IMR-90 (cell line): ENCODE measurements at regions not wholly inside any gene's neighbourhood (a gene's known extent, or its start where the extent isn't known, plus 50 kb on each side); places are given as distances from the start of the nearest gene placed in this dataset.

Experiments used
- ATAC-seq: fragments of 200-7000 bp; cut with Tn5 transposase; 2 replicates; pipeline ENCODE4 v1.9.1; 2020; ENCODE audit warnings: low read depth, mild to moderate bottlenecking, moderate library complexity
- BruUV-seq: library from RNA; stranded (reverse); fragments of 400-500 nt; replicated peaks from 2 replicates; lab custom pipeline; 2021; lab: Mats Ljungman, UMichigan
- CTCF ChIA-PET: fragments of 300-600 bp; formaldehyde crosslinking; extraction: SDS; loops from one replicate; lab custom pipeline; 2021; ENCODE audit warnings: antibody characterized with exemption; lab: Yijun Ruan, JAX
- POLR2A ChIA-PET: fragments of 300-600 bp; sonication (Branson Sonifier 250); formaldehyde crosslinking; loops from one replicate; lab custom pipeline; 2022; ENCODE audit warnings: antibody characterized with exemption; ENCODE audit not compliant: unreplicated experiment; lab: Charles Lee
- DNase-seq: peaks from one replicate; pipeline ENCODE4 v3.0.0; 2013
- H2AFZ ChIP-seq: replicated peaks from 2 replicates; pipeline ENCODE3; 2013; ENCODE audit warnings: low read length, mild to moderate bottlenecking; ENCODE audit not compliant: poor library complexity
- H2AK5ac ChIP-seq: 2 replicates; pipeline ENCODE4 v1.6.1; 2013; ENCODE audit warnings: low read depth, low read length, inconsistent platforms
- H2AK9ac ChIP-seq: replicated peaks from 2 replicates; pipeline ENCODE3; 2013; ENCODE audit warnings: mild to moderate bottlenecking, low read depth, low read length, moderate library complexity; ENCODE audit not compliant: poor library complexity
- H2BK120ac ChIP-seq: 2 replicates; pipeline ENCODE4 v1.6.1; 2013; ENCODE audit warnings: low read depth, low read length, inconsistent platforms
- H2BK15ac ChIP-seq: 3 replicates; pipeline ENCODE4 v1.6.1; 2013; ENCODE audit warnings: low read depth, low read length, inconsistent platforms
- H2BK20ac ChIP-seq: 2 replicates; pipeline ENCODE4 v1.6.1; 2013; ENCODE audit warnings: low read depth, mild to moderate bottlenecking, inconsistent platforms, low read length, moderate library complexity
- H2BK5ac ChIP-seq: 2 replicates; pipeline ENCODE4 v1.6.1; 2013; ENCODE audit warnings: mild to moderate bottlenecking, low read depth, low read length, inconsistent platforms; ENCODE audit not compliant: poor library complexity, severe bottlenecking
- H3K14ac ChIP-seq: replicated peaks from 2 replicates; pipeline ENCODE4 v1.6.1; 2013; ENCODE audit warnings: low read depth, low read length, inconsistent platforms
- H3K18ac ChIP-seq: 2 replicates; pipeline ENCODE4 v1.6.1; 2013; ENCODE audit warnings: low read depth, low read length, control low read depth
- H3K23ac ChIP-seq: 2 replicates; pipeline ENCODE4 v1.6.1; 2013; ENCODE audit warnings: low read depth, low read length, inconsistent platforms
- H3K27ac ChIP-seq: 2 replicates; pipeline ENCODE4 v1.5.1; 2013; ENCODE audit warnings: mild to moderate bottlenecking, control low read depth, low read length; ENCODE audit not compliant: insufficient read depth
- H3K27me3 ChIP-seq: 2 replicates; pipeline ENCODE4 v1.6.1; 2013; ENCODE audit warnings: low read length; ENCODE audit not compliant: control insufficient read depth, insufficient read depth
- H3K36me3 ChIP-seq: 2 replicates; pipeline ENCODE4 v1.6.1; 2013; ENCODE audit warnings: low read length, mixed read lengths; ENCODE audit not compliant: control insufficient read depth, insufficient read depth
- H3K4ac ChIP-seq: 2 replicates; pipeline ENCODE4 v1.6.1; 2013; ENCODE audit warnings: low read depth, low read length, inconsistent platforms
- H3K4me1 ChIP-seq: 2 replicates; pipeline ENCODE4 v1.6.1; 2013; ENCODE audit warnings: low read length, mixed read lengths; ENCODE audit not compliant: control insufficient read depth, insufficient read depth
- H3K4me2 ChIP-seq: 2 replicates; pipeline ENCODE4 v1.6.1; 2013; ENCODE audit warnings: low read depth, mild to moderate bottlenecking, control low read depth, low read length, moderate library complexity
- H3K4me3 ChIP-seq: 2 replicates; pipeline ENCODE4 v1.5.1; 2013; ENCODE audit warnings: low read depth, mild to moderate bottlenecking, control low read depth, low read length, moderate library complexity; ENCODE audit not compliant: insufficient read depth
- H3K56ac ChIP-seq: 2 replicates; pipeline ENCODE4 v1.6.1; 2013; ENCODE audit warnings: low read length, inconsistent platforms; ENCODE audit not compliant: insufficient read depth; ENCODE audit errors: extremely low read depth
- H3K79me1 ChIP-seq, 2 experiments: 2 replicates each; pipeline ENCODE4 v1.6.1; 2013; ENCODE audit warnings: low read length in 2 of 2, inconsistent platforms in 1 of 2, low read depth in 1 of 2
- H3K9ac ChIP-seq: 2 replicates; pipeline ENCODE4 v1.6.1; 2013; ENCODE audit warnings: low read depth, low read length, control low read depth
- H3K9me1 ChIP-seq: 2 replicates; pipeline ENCODE4 v1.6.1; 2013; ENCODE audit warnings: low read length, inconsistent platforms; ENCODE audit not compliant: insufficient read depth
- H3K9me3 ChIP-seq: 2 replicates; pipeline ENCODE4 v1.6.1; 2013; ENCODE audit warnings: low read length; ENCODE audit not compliant: control insufficient read depth, insufficient read depth
- H4K20me1 ChIP-seq: 2 replicates; pipeline ENCODE4 v1.6.1; 2013; ENCODE audit warnings: low read length, inconsistent platforms; ENCODE audit not compliant: insufficient read depth
- H4K5ac ChIP-seq: 2 replicates; pipeline ENCODE4 v1.6.1; 2013; ENCODE audit warnings: mild to moderate bottlenecking, low read depth, low read length, control low read depth
- H4K8ac ChIP-seq, 2 experiments: 2 replicates each; pipeline ENCODE4 v1.6.1; 2013; ENCODE audit warnings: low read depth in 2 of 2, low read length in 2 of 2, control low read depth in 1 of 2, inconsistent platforms in 1 of 2
- H4K91ac ChIP-seq: 2 replicates; pipeline ENCODE4 v1.6.1; 2013; ENCODE audit warnings: low read depth, low read length, inconsistent platforms; ENCODE audit not compliant: insufficient read depth
- BHLHE40 ChIP-seq: fragments of 150-350 bp; IDR thresholded peaks from 2 replicates; pipeline ENCODE4 v1.6.1; 2016; ENCODE audit warnings: mild to moderate bottlenecking, low read depth, low read length
- CEBPB ChIP-seq: IDR thresholded peaks from 2 replicates; pipeline ENCODE4 v1.6.1; 2012; ENCODE audit warnings: low read depth, low read length, improper control_type of control experiment
- CHD1 ChIP-seq: IDR thresholded peaks from 2 replicates; pipeline ENCODE4 v1.6.1; 2012; ENCODE audit warnings: low read depth, low read length, improper control_type of control experiment
- FOS ChIP-seq: fragments of 150-350 bp; IDR thresholded peaks from 2 replicates; pipeline ENCODE4 v1.6.1; 2016; ENCODE audit warnings: low read depth, low read length
- MAFK ChIP-seq: IDR thresholded peaks from 2 replicates; pipeline ENCODE4 v1.6.1; 2012; ENCODE audit warnings: low read depth, low read length, improper control_type of control experiment
- MAZ ChIP-seq: IDR thresholded peaks from 2 replicates; pipeline ENCODE4 v1.6.1; 2012; ENCODE audit warnings: low read depth, mild to moderate bottlenecking, low read length, improper control_type of control experiment, moderate library complexity, borderline replicate concordance
- MXI1 ChIP-seq: IDR thresholded peaks from 2 replicates; pipeline ENCODE4 v1.6.1; 2012; ENCODE audit warnings: low read depth, mild to moderate bottlenecking, low read length, moderate library complexity, borderline replicate concordance
- NFE2L2 ChIP-seq: fragments of 150-350 bp; IDR thresholded peaks from 2 replicates; pipeline ENCODE4 v1.6.1; 2016; ENCODE audit warnings: low read depth, mild to moderate bottlenecking, low read length
- POLR2A ChIP-seq: IDR thresholded peaks from 2 replicates; pipeline ENCODE4 v1.6.1; 2012; ENCODE audit warnings: mild to moderate bottlenecking, low read depth, low read length
- RAD21 ChIP-seq: IDR thresholded peaks from 2 replicates; pipeline ENCODE4 v1.6.1; 2012; ENCODE audit warnings: low read length, improper control_type of control experiment
- RCOR1 ChIP-seq: IDR thresholded peaks from 2 replicates; pipeline ENCODE4 v1.6.1; 2012; ENCODE audit warnings: mild to moderate bottlenecking, low read length, improper control_type of control experiment; ENCODE audit not compliant: insufficient replicate concordance
- RFX5 ChIP-seq: IDR thresholded peaks from 2 replicates; pipeline ENCODE4 v1.8.0; 2012; ENCODE audit warnings: low read depth, mild to moderate bottlenecking, low read length, moderate library complexity
- SMC3 ChIP-seq: fragments of 150-350 bp; IDR thresholded peaks from 2 replicates; pipeline ENCODE4 v1.6.1; 2016; ENCODE audit warnings: low read depth, mild to moderate bottlenecking, antibody characterized with exemption, low read length, moderate library complexity
- WGBS, 2 experiments: methylation state at CpG; one replicate each; pipeline versions ENCODE4 v1.1.5 to v1.1.7; 2013; ENCODE audit warnings: missing lambda C conversion rate in 2 of 2; ENCODE audit not compliant: insufficient read length in 1 of 2; ENCODE audit errors: extremely low coverage in 2 of 2; 5-methylcytosine and 5-hydroxymethylcytosine counted together
- dilution Hi-C: fragments of 300-500 bp; cut with HindIII; formaldehyde crosslinking; loops from one replicate; pipeline ENCODE4 v1.14.3; 2018; ENCODE audit warnings: low sequenced_read_pairs; ENCODE audit not compliant: unreplicated experiment
- in situ Hi-C: fragments of 300-500 bp; cut with MboI; formaldehyde crosslinking; loops from 3 replicates; pipeline ENCODE4 v1.14.3; 2019; ENCODE audit warnings: low sequenced_read_pairs, inconsistent platforms, mixed read lengths
- intact Hi-C: fragments of 100-400 bp; cut with micrococcal nuclease; formaldehyde crosslinking; loops from 2 replicates; pipeline ENCODE4 v1.10.0; 2022
- TF ChIP-seq, protein P1 (sequence below): conservative IDR thresholded peaks from 2 replicates; pipeline ENCODE4 v1.5.1; 2012; ENCODE audit warnings: mild to moderate bottlenecking, low read depth, low read length, improper control_type of control experiment
- TF ChIP-seq, protein P2 (sequence below): fragments of 150-350 bp; IDR thresholded peaks from 2 replicates; pipeline ENCODE4 v1.6.1; 2017; ENCODE audit warnings: mild to moderate bottlenecking, antibody characterized with exemption, low read length, low read depth

DNA sequence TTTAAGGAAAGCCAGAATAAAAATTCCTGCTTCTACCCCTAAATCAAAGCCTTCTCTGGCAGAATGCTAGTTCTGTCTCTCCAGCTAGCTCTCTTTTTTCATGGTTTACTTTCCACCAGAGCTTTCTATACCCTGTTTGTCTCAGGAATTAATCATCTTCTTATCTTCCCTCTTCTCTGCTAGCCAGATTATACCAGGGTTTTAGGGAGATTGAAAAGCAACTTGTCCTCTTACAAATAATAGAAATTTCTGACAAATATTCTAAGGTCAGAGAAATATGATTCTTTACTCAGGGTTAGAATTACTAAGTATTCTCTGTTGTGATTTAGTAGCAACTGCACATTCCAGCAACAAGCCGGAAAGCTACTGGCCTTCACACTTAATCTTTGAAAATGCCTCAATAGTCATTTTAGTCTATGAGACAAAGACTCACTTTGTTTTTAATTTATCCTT lies 166.4 kb downstream of the TANC2 start:
- in situ Hi-C loops: no loop called here
- H2BK15ac ChIP-seq: no peak overlapping the region
- WGBS, 2 experiments: no CpG with 5 or more reads among the region's 1 CpG
- intact Hi-C loops: no loop called here
- no peak overlapping the region for H2AFZ ChIP-seq
- dilution Hi-C loops: no loop called here
- H2BK120ac ChIP-seq: no peak overlapping the region
- ATAC-seq (peak; percentile 53), DNase-seq (no peak)
- peaks cover 25 to 31% of the 10 kb centered on the region in 2 experiments for H3K79me1 ChIP-seq
- no peak overlapping the region for H3K4ac ChIP-seq
- no peak overlapping the region for H4K5ac ChIP-seq
- H3K4me1 ChIP-seq: peaks cover 5% of the 10 kb centered on the region
- ChIA-PET CTCF (interaction anchor here (0.6 kb wide), 1 partner anchor 9 kb away, joined by 4 read pairs; no protein-coding TSS in a partner anchor), POLR2A (no interaction called here)
- no peak overlapping the region for H3K23ac ChIP-seq
- H3K56ac ChIP-seq: no peak overlapping the region
- BruUV-seq: no TSS peak
- no peaks in the 10 kb centered on the region for H3K9me3 ChIP-seq
- TF ChIP-seq POLR2A (no peak), MXI1 (no peak), RCOR1 (no peak), SMC3 (no peak), MAZ (no peak), RAD21 (no peak), CEBPB (no peak), NFE2L2 (no peak), CHD1 (no peak), RFX5 (no peak), BHLHE40 (no peak), MAFK (no peak), FOS (no peak)
- TF ChIP-seq, protein P1, sequence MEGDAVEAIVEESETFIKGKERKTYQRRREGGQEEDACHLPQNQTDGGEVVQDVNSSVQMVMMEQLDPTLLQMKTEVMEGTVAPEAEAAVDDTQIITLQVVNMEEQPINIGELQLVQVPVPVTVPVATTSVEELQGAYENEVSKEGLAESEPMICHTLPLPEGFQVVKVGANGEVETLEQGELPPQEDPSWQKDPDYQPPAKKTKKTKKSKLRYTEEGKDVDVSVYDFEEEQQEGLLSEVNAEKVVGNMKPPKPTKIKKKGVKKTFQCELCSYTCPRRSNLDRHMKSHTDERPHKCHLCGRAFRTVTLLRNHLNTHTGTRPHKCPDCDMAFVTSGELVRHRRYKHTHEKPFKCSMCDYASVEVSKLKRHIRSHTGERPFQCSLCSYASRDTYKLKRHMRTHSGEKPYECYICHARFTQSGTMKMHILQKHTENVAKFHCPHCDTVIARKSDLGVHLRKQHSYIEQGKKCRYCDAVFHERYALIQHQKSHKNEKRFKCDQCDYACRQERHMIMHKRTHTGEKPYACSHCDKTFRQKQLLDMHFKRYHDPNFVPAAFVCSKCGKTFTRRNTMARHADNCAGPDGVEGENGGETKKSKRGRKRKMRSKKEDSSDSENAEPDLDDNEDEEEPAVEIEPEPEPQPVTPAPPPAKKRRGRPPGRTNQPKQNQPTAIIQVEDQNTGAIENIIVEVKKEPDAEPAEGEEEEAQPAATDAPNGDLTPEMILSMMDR: no peak
- TF ChIP-seq, protein P2, sequence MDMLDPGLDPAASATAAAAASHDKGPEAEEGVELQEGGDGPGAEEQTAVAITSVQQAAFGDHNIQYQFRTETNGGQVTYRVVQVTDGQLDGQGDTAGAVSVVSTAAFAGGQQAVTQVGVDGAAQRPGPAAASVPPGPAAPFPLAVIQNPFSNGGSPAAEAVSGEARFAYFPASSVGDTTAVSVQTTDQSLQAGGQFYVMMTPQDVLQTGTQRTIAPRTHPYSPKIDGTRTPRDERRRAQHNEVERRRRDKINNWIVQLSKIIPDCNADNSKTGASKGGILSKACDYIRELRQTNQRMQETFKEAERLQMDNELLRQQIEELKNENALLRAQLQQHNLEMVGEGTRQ: no peak
- no peak overlapping the region for H3K4me2 ChIP-seq
- H3K27ac ChIP-seq: no peak overlapping the region
- no peaks in the 10 kb centered on the region for H3K27me3 ChIP-seq
- no peak overlapping the region for H2BK5ac ChIP-seq
- H3K9me1 ChIP-seq: peaks cover 3% of the 10 kb centered on the region
- no peak overlapping the region for H3K14ac ChIP-seq
- H2AK5ac ChIP-seq: no peak overlapping the region
- H3K18ac ChIP-seq: no peak overlapping the region
- no peak overlapping the region for H3K4me3 ChIP-seq
- peaks cover 17% of the 10 kb centered on the region for H4K20me1 ChIP-seq
- H3K36me3 ChIP-seq: 0 out of 2 replicates have a peak, but pooled peaks cover 1% of the 10 kb centered on the region
- H4K8ac ChIP-seq: no peak overlapping the region
- H2AK9ac ChIP-seq: no peak overlapping the region
- H4K91ac ChIP-seq: no peak overlapping the region
- no peak overlapping the region for H3K9ac ChIP-seq
- no peak overlapping the region for H2BK20ac ChIP-seq
